ENCODE measurements at regions not wholly inside any gene's neighbourhood (a gene's known extent, or its start where the extent isn't known, plus 50 kb on each side); places are given as distances from the start of the nearest gene placed in this dataset.
"Not testable (repeated sequence)": the region's sequence is repeated elsewhere in the genome, so short reads cannot be mapped to it uniquely, and the experiment has no call there.

DNA sequence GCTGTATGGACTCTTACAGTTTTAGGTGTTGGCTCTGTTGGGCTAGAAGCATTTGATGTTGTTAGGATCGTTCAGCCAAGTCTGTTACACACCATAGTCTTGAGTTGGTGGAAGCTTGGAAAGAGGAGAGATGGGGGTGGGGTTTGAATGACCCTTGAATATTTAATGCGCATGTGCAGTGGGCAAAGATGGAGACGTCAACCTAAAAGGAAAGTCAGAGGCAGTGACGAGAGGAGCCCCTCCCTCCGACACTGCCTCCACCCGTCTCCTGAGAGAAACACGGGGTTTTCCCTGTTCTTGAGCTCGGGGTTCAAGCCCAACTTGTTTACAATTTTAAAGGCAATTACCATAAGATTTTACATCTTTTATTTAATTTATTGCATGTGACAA lies 311.4 kb downstream of the SHQ1 start:
- no peak for DNase-seq (ENCODE audit: low read depth in 2 of 2)

DNA sequence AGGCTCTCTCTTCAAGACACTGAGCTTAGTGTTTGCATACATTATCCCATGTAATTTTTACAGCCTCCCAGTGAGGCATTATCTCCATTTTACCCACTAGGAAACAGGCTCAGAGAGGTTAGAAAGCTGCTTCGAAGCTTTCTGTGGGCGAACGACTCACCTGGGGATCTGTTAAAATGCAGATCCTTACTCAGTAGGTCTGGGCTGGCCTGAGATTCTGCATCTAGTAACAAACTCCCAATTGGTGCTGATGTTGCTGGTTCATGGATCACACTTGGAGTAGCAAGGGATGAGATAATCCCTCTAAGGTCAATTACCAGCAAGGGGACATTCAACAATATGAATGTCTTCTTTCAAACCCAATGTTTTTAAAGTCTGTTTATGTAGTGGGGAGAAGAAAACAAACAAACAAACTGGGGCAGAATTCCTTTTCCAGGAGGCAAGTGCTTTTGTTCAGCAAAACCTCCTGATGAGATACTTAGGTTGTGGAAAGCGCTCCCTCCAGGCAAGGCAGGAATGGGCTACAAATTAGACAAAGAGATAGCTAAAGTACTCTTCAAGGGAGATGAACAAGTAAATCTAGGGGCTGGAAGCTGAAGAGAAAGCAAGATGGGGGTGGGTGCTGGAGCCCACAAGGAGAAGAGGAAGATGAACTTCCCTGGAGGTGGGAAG lies 311.9 kb downstream of the SHQ1 start:
- no peak for DNase-seq (ENCODE audit: low read depth in 2 of 2)

- no peak for DNase-seq (ENCODE audit: low read depth in 2 of 2)
Observed at GRCh38 chr3:72535772-72536171, 312.5 kb downstream of the SHQ1 start.

DNA sequence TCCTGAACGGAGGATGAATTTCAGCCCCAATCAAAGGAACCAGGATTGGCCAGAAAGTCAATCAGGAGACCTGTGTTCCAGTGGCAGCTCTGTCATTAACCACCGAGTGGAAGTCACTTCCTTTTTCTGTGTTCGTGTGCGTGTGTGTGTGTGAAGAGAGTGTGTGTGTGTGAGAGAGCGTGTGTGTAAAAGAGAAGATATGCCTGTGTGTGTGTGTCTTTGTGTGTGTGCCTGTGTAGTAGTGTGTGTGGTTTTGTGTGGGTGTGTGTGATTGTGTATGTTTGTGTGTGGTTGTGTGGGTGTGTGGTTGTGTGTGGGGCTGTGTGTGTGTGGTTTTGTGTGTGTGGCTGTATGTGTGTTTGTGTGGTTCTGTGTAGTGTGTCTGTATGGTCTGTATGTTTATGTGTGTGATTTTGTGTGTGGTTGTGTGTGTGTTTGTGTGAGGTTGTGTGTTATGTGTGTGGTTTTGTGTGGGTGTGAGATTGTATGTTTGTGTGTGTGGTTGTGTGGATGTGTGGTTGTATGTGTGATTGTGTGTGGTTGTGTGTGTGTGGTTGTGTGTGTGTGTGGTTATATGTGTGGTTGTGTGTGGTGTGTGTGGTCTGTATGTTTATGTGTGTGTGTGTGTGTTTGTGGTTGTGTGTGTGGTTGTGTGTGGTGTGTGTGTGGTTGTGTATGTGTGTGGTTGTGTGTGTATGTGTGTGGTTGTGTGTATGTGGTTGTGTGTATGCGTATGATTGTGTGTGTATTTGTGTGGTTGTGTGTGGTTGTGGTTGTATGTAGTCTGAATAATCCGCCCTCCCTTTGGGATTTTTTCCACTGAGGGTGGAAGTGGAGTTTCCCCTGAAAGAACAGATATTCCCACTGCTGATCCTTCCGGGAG lies 314.4 kb downstream of the SHQ1 start:
- DNase-seq (ENCODE audit: low read depth in 2 of 2), result no peak

DNA sequence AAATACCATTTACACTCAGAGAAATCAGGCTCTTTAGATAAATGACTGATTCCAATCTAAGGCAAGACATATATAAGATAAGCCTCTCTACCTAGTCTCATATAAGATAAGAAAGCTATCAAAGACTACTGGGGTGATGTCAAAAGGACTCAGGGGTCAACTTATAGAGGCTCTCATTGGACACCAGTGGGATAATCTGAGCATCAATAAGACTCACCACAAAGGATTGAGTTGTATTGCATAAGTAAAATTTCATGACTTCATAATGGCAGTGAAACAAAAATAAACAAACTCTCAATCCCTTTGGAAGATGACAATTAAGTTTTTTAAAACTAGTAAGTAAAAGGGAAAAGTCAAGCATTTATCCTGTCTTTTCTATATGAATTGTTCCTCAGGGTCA lies 317.8 kb downstream of the SHQ1 start:
- no peak for DNase-seq (ENCODE audit: low read depth in 2 of 2)

DNA sequence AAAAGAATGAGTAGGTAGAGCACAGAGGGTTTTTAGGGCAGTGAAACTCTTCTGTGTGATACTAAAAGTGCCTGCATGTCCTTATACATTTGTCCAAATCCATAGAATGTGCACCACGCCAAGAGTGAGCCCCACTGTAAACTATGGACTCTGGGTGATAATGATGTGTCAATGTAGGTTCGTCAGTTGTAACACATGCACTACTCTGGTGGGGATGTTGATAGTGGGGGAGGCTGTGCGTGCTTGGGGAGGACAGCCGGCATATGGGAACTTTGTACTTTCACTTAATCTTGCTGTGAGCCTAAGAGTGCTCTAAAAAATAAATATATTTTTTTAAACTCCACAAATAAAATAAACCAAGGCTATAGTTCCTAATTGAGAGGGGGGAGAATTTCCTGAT lies 319.2 kb downstream of the SHQ1 start:
- DNase-seq (ENCODE audit: low read depth in 2 of 2), result no peak

DNA sequence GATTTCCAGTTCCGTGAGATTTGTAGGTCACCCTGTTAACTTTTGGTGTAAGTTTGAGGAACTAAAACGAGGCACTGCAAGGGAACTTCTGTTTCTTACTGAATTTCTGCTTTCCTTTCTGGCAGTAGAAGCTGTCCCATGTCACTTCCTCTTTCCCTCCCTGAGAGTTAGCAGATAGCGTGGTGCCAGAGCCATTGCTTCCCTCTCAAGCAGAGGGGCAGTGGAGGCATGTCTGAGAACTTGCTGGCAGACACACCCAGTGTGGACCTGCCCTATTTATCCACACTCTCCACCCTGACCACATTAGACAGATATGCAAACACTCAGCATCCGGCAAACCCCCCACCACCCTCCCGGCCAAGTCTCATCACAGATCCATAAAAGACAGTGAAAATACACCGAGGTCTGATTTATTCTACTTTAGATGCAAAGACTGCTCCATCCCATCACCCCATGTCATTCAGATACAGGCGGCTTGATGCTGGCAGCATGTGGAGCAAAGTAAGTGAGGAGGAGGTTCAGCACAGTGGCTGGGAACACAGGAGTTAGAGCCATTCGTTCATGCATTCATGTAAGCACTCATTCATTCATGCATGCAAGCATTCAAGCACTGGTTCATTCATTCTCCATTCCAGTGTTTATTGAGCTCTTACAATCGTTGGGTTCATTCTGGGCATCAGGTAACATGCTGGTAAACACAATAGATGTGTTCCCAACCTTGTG lies 324.7 kb downstream of the SHQ1 start:
- DNase-seq (ENCODE audit: low read depth in 2 of 2), result no peak

DNA sequence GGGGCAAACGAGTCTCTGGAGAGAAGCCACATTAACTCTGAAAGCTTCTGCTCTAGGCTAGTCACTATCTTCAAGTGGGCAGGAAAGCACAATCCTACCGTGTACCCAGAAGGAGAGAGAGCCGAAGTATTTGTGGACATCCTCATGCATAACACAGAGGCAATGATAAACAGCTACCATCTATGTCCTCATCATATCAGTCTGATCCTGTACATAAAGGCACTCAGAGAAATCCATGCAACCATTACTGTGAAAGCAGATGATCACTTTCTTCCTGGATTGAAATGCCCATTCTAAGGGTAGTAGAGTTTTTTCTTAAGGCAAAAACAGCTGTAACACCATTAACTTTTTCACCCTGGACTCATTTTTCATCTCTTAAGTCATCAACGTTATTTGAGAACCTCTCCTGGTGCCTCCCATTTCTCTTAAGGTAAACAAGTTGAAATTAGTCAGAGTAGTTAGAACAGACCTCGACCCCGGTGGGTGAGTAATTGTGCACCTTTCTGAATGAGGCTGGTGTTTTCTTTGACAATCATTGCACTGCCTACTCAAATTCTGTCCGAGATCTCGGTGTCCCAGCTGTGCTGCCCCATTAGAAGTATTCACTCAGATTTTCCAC lies 327.4 kb downstream of the SHQ1 start:
- DNase-seq (ENCODE audit: low read depth in 2 of 2), result peak in 1 of 2 donors; percentile 15

DNA sequence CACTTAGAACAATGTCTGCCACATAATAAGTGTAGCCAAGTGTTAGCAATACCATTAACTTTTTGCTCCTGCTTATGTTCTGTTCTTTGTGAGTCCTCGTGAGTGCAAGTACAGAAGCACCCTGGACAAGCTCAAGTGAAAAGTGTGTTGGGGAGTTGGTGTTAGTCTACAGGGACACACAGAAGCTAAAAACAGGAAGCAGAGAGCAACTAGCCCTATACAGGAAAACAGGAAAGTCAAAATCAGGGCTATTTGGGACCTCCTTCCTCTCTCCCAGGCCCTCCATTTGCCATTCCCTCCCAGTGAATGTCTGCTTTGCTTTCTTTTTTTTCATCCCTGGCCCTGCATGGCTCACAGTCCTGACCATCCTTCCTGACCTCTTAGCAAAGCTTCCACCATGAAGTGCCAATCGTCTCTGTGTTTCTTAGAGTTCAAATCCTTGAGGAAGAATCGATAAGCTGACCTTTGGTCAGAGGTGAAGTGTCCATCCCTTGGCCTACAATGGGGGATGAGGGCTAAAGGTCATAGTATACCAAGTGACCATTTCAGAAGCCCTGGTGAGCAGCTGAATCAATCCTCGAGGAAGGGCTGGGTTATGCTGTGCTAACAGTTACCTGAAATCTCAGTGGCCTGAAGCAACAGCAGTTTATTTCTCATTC lies 328.2 kb downstream of the SHQ1 start:
- no peak for DNase-seq (ENCODE audit: low read depth in 2 of 2)

GRCh38 chr3:72517921-72518424 lies 330.3 kb downstream of the SHQ1 start:
- DNase-seq (ENCODE audit: low read depth in 2 of 2), result no peak

DNA sequence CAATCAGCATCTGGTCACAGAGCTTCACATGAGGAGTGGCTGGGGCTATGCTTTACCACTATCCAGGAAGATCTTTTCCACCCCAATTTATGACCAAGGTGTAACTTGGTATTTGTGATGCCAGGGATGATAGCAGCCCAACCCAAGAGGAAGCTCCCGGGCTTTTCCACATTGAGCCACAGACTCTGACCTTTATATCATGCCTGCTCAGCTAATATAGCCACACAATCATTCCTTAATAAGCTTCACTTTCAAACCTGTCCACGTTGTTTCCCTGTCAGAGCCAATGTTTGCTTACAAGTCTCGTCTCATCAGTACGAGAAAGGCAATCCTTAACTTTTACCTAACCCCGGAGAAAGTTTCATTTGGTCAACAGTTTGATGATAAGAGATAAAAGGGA lies 330.9 kb downstream of the SHQ1 start:
- no peak for DNase-seq (ENCODE audit: low read depth in 2 of 2)

- no peak for DNase-seq (ENCODE audit: low read depth in 2 of 2)
Observed at GRCh38 chr3:72516361-72516760, 331.9 kb downstream of the SHQ1 start.

DNA sequence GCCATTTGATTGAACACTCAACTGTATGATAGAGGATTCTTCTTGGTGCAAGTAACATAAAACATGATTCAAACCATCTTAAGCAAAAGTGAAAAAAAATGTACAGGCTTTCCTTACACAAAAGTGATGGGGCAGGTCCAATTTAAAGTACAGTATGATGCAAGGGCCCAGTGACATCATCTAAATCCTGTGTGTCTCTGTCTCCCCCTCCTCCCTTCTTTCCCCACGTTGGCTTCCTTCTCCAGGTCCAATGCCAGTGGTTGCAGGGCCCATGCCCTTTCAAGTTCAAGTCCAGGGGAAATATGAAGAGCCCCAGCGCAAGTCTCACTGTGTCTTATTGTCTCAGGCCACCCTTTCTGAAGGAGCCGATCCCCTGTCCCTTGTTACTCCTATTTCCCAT lies 332.3 kb downstream of the SHQ1 start:
- no peak for DNase-seq (ENCODE audit: low read depth in 2 of 2)

GRCh38 chr3:72515281-72515680 lies 333.0 kb downstream of the SHQ1 start:
- DNase-seq (ENCODE audit: low read depth in 2 of 2), result no peak

DNA sequence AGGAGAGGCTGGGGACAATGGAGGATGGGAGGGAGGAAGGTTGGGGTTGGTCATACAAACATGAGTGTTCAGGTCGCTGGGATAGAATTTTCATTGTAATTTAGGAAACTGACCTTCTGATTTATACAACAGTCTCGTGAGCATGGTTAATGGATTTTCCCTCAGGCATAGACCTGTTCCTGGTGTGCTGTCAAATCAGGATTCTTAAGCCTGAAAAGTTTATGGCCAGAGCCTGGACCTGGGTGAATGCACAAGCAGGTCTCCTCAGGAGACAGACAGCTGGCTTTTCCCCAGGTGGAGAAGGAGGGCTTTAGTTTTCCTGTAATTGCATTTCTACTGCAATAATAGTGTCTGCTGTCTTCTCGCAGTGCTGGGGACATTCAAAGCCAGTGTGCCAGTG lies 338.0 kb downstream of the SHQ1 start:
- DNase-seq (ENCODE audit: low read depth in 2 of 2), result no peak

DNA sequence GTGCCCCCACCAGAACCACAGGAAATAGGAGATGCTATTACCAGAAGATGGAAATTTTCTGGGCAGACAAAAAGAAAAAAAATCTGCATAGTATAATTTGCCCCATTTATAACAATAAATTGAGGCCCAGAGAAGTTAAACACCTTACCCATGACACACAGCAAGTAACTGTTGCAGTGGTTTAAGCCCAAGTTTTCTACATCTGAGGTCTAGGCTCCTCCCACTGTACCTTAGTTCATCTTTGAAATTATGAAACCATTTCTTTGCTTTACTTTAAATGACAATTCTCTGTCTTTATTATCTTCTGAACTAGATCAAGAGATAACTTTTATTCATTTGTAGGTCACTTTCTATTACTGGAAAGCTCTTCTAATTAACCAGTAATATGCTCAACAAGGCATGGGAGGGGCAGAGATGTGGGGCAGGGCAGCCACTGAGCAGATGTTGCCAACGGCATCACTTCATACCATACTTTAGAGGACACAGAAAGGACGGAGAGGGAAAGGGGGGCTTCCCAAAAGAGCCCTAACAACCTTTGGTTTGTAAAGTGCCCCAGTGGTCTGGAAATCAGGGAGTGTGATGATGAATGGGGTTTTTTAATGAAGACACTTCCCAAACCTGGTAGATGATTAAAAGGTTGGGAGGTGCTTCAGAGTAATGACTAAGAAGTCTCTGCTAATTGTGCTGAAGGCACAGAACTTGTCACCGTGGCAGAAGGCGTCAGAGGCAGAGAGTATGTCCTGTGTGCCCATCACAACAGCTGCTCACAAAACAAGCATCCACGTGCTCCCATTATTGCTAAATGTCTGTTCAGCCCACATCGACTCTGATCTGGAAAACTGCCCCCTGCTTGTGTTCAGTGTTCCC lies 342.5 kb downstream of the SHQ1 start:
- DNase-seq (ENCODE audit: low read depth in 2 of 2), result no peak

GRCh38 chr3:72497501-72497900 lies 350.7 kb downstream of the SHQ1 start:
- not testable (repeated sequence) for DNase-seq (ENCODE audit: low read depth in 2 of 2)

DNA sequence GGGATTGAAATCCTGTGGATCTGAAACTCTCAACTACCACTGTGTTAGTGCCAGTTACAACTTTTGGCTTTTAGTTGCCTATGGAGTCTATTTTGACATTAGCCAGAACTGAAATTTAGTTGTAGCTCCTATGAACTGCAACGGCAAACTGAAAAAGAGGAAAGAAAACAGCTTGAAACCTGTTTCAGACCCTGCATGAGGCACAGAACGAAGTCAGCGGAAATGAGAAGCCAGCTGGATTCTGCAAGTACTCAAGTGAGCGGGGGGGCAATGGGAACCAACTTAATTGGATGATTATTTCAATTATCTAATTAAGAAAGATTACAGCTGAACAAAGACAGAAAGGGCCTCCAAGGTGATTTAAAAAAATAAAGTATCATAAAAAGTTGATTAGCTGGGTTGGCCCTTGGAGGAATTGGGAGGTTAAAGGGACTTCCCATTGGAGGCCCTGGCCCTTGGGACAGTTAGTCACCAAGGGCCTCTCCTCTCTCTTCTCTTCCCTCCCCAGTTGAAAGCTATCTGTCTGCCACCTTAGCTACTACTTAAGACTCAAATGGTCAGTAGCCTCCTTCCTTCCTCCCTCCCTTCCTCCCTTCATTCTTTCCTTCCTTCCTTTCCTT lies 352.1 kb downstream of the SHQ1 start:
- DNase-seq (ENCODE audit: low read depth in 2 of 2), result no peak

- no peak for DNase-seq (ENCODE audit: low read depth in 2 of 2)
Observed at GRCh38 chr3:72494626-72495025, 353.6 kb downstream of the SHQ1 start.

GRCh38 chr3:72494130-72494529 lies 354.1 kb downstream of the SHQ1 start:
- DNase-seq (ENCODE audit: low read depth in 2 of 2), result no peak
